SK-N-SH treated with all-trans-retinoic acid at 6 μM for 48 hours (cell line): ENCODE measurements at regions not wholly inside any gene's neighbourhood (a gene's known extent, or its start where the extent isn't known, plus 50 kb on each side); places are given as distances from the start of the nearest gene placed in this dataset.

Experiments
- ATAC-seq: fragments of 200-7000 bp; cut with Tn5 transposase; 3 replicates; pipeline ENCODE4 v1.9.1; 2020; ENCODE audit warnings: mild to moderate bottlenecking, moderate library complexity
- ARNTL ChIP-seq: fragments of 450-650 bp; formaldehyde crosslinking; IDR thresholded peaks from 2 replicates; pipeline ENCODE4 v1.5.0; 2020; ENCODE audit warnings: low read depth, mild to moderate bottlenecking, moderate library complexity, borderline replicate concordance
- BACH2 ChIP-seq: fragments of 250-450 bp; sonication (Bioruptor Pico); IDR thresholded peaks from 2 replicates; pipeline ENCODE4 v1.9.0; 2021; ENCODE audit warnings: mild to moderate bottlenecking, borderline replicate concordance
- CREB5 ChIP-seq: fragments of 250-450 bp; sonication (Bioruptor Pico); IDR thresholded peaks from 2 replicates; pipeline ENCODE4 v1.5.1; 2020; ENCODE audit warnings: low read depth, mild to moderate bottlenecking, moderate library complexity
- CSDC2 ChIP-seq: fragments of 250-450 bp; sonication (Bioruptor Pico); IDR thresholded peaks from 2 replicates; pipeline ENCODE4 v1.5.0; 2020; ENCODE audit warnings: mild to moderate bottlenecking, moderate library complexity
- CSRNP3 ChIP-seq: fragments of 250-450 bp; sonication (Bioruptor Pico); IDR thresholded peaks from 2 replicates; pipeline ENCODE4 v1.5.1; 2021; ENCODE audit warnings: mild to moderate bottlenecking, moderate library complexity
- ESRRG ChIP-seq: fragments of 250-450 bp; sonication (Bioruptor Pico); IDR thresholded peaks from 2 replicates; pipeline ENCODE4 v1.6.1; 2021; ENCODE audit warnings: mild to moderate bottlenecking
- GLIS3 ChIP-seq: fragments of 250-450 bp; sonication (Bioruptor Pico); IDR thresholded peaks from 2 replicates; pipeline ENCODE4 v1.5.0; 2020; ENCODE audit warnings: mild to moderate bottlenecking, moderate library complexity
- ISL1 ChIP-seq: fragments of 250-450 bp; sonication (Bioruptor Pico); IDR thresholded peaks from 2 replicates; pipeline ENCODE4 v2.1.2; 2022; ENCODE audit warnings: mild to moderate bottlenecking, moderate library complexity
- OSR1 ChIP-seq: fragments of 250-450 bp; sonication (Bioruptor Pico); IDR thresholded peaks from 2 replicates; pipeline ENCODE4 v1.8.0; 2022; ENCODE audit warnings: moderate library complexity, mild to moderate bottlenecking, inconsistent platforms
- PATZ1 ChIP-seq: fragments of 250-450 bp; sonication (Bioruptor Pico); IDR thresholded peaks from 2 replicates; pipeline ENCODE4 v1.8.0; 2020; ENCODE audit warnings: mild to moderate bottlenecking, moderate library complexity, borderline replicate concordance
- POU6F1 ChIP-seq: fragments of 250-450 bp; sonication (Bioruptor Pico); IDR thresholded peaks from 2 replicates; pipeline ENCODE4 v1.8.0; 2021; ENCODE audit warnings: low read depth, mild to moderate bottlenecking, moderate library complexity, borderline replicate concordance
- RARB ChIP-seq: fragments of 250-450 bp; sonication (Bioruptor Pico); IDR thresholded peaks from 2 replicates; pipeline ENCODE4 v1.8.0; 2021; ENCODE audit warnings: mild to moderate bottlenecking, moderate library complexity
- SNAI2 ChIP-seq: fragments of 250-450 bp; sonication (Bioruptor Pico); IDR thresholded peaks from 2 replicates; pipeline ENCODE4 v1.5.0; 2020; ENCODE audit warnings: mild to moderate bottlenecking, moderate library complexity
- TOX ChIP-seq: fragments of 250-450 bp; sonication (Bioruptor Pico); IDR thresholded peaks from 2 replicates; pipeline ENCODE4 v1.8.0; 2021; ENCODE audit warnings: mild to moderate bottlenecking, moderate library complexity, borderline replicate concordance
- TSHZ2 ChIP-seq: fragments of 250-450 bp; sonication (Bioruptor Pico); IDR thresholded peaks from 2 replicates; pipeline ENCODE4 v1.5.0; 2020; ENCODE audit warnings: mild to moderate bottlenecking, moderate library complexity
- ZC3H10 ChIP-seq: fragments of 250-450 bp; sonication (Bioruptor Pico); IDR thresholded peaks from 2 replicates; pipeline ENCODE4 v1.5.1; 2021; ENCODE audit warnings: mild to moderate bottlenecking, moderate library complexity
- ZFP3 ChIP-seq: fragments of 250-450 bp; sonication (Bioruptor Pico); IDR thresholded peaks from 2 replicates; pipeline ENCODE4 v1.5.0; 2020; ENCODE audit warnings: mild to moderate bottlenecking, moderate library complexity
- ZFP30 ChIP-seq: fragments of 450-650 bp; formaldehyde crosslinking; IDR thresholded peaks from 2 replicates; pipeline ENCODE4 v1.5.0; 2022; ENCODE audit warnings: mild to moderate bottlenecking, moderate library complexity
- ZNF565 ChIP-seq: fragments of 450-650 bp; formaldehyde crosslinking; conservative IDR thresholded peaks from 2 replicates; pipeline ENCODE4 v1.5.0; 2020; ENCODE audit warnings: low read depth, mild to moderate bottlenecking, moderate library complexity
- ZNF70 ChIP-seq: fragments of 450-650 bp; formaldehyde crosslinking; IDR thresholded peaks from 2 replicates; pipeline ENCODE4 v1.5.0; 2020; ENCODE audit warnings: mild to moderate bottlenecking, moderate library complexity

- ATAC-seq = peak; percentile 89
- TF ChIP-seq ISL1 (CRISPR knock-in tag) = peak; percentile 40; the same call in 1 of the 2 replicates
- no peak for TF ChIP-seq CSRNP3 (CRISPR knock-in tag)
- TF ChIP-seq ZFP30 (CRISPR knock-in tag) = no peak
- TF ChIP-seq ARNTL (CRISPR knock-in tag) = no peak
- no peak for TF ChIP-seq PATZ1 (CRISPR knock-in tag)
- TF ChIP-seq TOX (CRISPR knock-in tag) = no peak
These were observed 213.7 kb downstream of the PDCD6IP start for GRCh38 chr3:34012102-34012461.

- no peak for ATAC-seq
- TF ChIP-seq OSR1 (CRISPR knock-in tag) (no peak), BACH2 (CRISPR knock-in tag) (no peak), ZNF565 (CRISPR knock-in tag) (no peak), ESRRG (CRISPR knock-in tag) (no peak), ZC3H10 (CRISPR knock-in tag) (no peak), ISL1 (CRISPR knock-in tag) (no peak), GLIS3 (no peak), CREB5 (CRISPR knock-in tag) (no peak), SNAI2 (no peak), ZFP3 (CRISPR knock-in tag) (no peak), CSDC2 (CRISPR knock-in tag) (no peak), POU6F1 (CRISPR knock-in tag) (no peak), TSHZ2 (CRISPR knock-in tag) (no peak), CSRNP3 (CRISPR knock-in tag) (no peak), ARNTL (CRISPR knock-in tag) (no peak), TOX (CRISPR knock-in tag) (no peak), ZNF70 (CRISPR knock-in tag) (no peak), RARB (CRISPR knock-in tag) (no peak)
These were observed 215.6 kb downstream of the PDCD6IP start for GRCh38 chr3:34013818-34014570.
